HFF-Myc (cell line): ENCODE measurements at regions not wholly inside any gene's neighbourhood (a gene's known extent, or its start where the extent isn't known, plus 50 kb on each side); places are given as distances from the start of the nearest gene placed in this dataset.
"Not testable (repeated sequence)": the region's sequence is repeated elsewhere in the genome, so short reads cannot be mapped to it uniquely, and the experiment has no call there.

Experiments used
- DNase-seq: peaks from one replicate; pipeline ENCODE4 v3.0.0-alpha.2; 2011; ENCODE audit warnings: low read depth; ENCODE audit errors: extremely low read depth
- H3K4me3 ChIP-seq: replicated peaks from 2 replicates; pipeline ENCODE4 v1.5.1; 2011; ENCODE audit warnings: low read depth, mild to moderate bottlenecking, control low read depth, low read length
- CTCF ChIP-seq: IDR thresholded peaks from 2 replicates; pipeline ENCODE4 v1.5.1; 2012; ENCODE audit warnings: mild to moderate bottlenecking, low read depth, low read length, control low read depth; ENCODE audit errors: missing control alignments

GRCh38 chr11:90698238-90698637 lies 475.4 kb upstream of the CHORDC1 start:
- H3K4me3 ChIP-seq = no peak overlapping the region
- no peak for TF ChIP-seq CTCF
- no peak for DNase-seq

GRCh38 chr11:90675496-90675895 lies 452.6 kb upstream of the CHORDC1 start:
- not testable (repeated sequence) for DNase-seq, H3K4me3 ChIP-seq

GRCh38 chr11:90669094-90669493 lies 446.2 kb upstream of the CHORDC1 start:
- no peak for DNase-seq
- TF ChIP-seq CTCF = no peak
- no peak overlapping the region for H3K4me3 ChIP-seq

GRCh38 chr11:90668502-90668901 lies 445.7 kb upstream of the CHORDC1 start:
- TF ChIP-seq CTCF = no peak
- no peak overlapping the region for H3K4me3 ChIP-seq
- DNase-seq = no peak

GRCh38 chr11:90661233-90661632 lies 438.4 kb upstream of the CHORDC1 start:
- no peak for TF ChIP-seq CTCF
- no peak overlapping the region for H3K4me3 ChIP-seq
- no peak for DNase-seq

GRCh38 chr11:90656171-90656570 lies 433.3 kb upstream of the CHORDC1 start:
- H3K4me3 ChIP-seq = no peak overlapping the region
- no peak for DNase-seq
- no peak for TF ChIP-seq CTCF

GRCh38 chr11:90650153-90650552 lies 427.3 kb upstream of the CHORDC1 start:
- no peak overlapping the region for H3K4me3 ChIP-seq
- no peak for DNase-seq
- TF ChIP-seq CTCF = no peak
